GM21390 (cell line): ENCODE measurements at regions not wholly inside any gene's neighbourhood (a gene's known extent, or its start where the extent isn't known, plus 50 kb on each side); places are given as distances from the start of the nearest gene placed in this dataset.
"Not testable (repeated sequence)": the region's sequence is repeated elsewhere in the genome, so short reads cannot be mapped to it uniquely, and the experiment has no call there.

Experiments used
- ATAC-seq: cut with Tn5 transposase; IDR thresholded peaks from one replicate; pipeline ENCODE4 v1.9.1; 2021; ENCODE audit not compliant: unreplicated experiment

- no peak for ATAC-seq
These were observed 623.5 kb upstream of the DDX18 start for GRCh38 chr2:117190856-117191559.

- no peak for ATAC-seq
These were observed 619.1 kb upstream of the DDX18 start for GRCh38 chr2:117195381-117195780.

GRCh38 chr2:117199511-117199910 lies 615.0 kb upstream of the DDX18 start:
- ATAC-seq: no peak

- no peak for ATAC-seq
These were observed 601.9 kb upstream of the DDX18 start for GRCh38 chr2:117212562-117212961.

- ATAC-seq: no peak
These were observed 597.3 kb upstream of the DDX18 start for GRCh38 chr2:117217145-117217544.

GRCh38 chr2:117222809-117223208 lies 591.7 kb upstream of the DDX18 start:
- no peak for ATAC-seq

- ATAC-seq: no peak
These were observed 582.2 kb upstream of the DDX18 start for GRCh38 chr2:117232305-117232704.

- no peak for ATAC-seq
These were observed 557.1 kb upstream of the DDX18 start for GRCh38 chr2:117257362-117257761.

- no peak for ATAC-seq
These were observed 544.9 kb upstream of the DDX18 start for GRCh38 chr2:117269574-117269973.

GRCh38 chr2:117271631-117272030 lies 542.9 kb upstream of the DDX18 start:
- ATAC-seq: no peak

GRCh38 chr2:117273009-117273671 lies 541.4 kb upstream of the DDX18 start:
- ATAC-seq: no peak

GRCh38 chr2:117293012-117293411 lies 521.5 kb upstream of the DDX18 start:
- ATAC-seq: no peak

GRCh38 chr2:117299451-117299850 lies 515.0 kb upstream of the DDX18 start:
- ATAC-seq: no peak

- no peak for ATAC-seq
These were observed 505.4 kb upstream of the DDX18 start for GRCh38 chr2:117308861-117309770.

GRCh38 chr2:117321816-117322215 lies 492.7 kb upstream of the DDX18 start:
- ATAC-seq: no peak

GRCh38 chr2:117323331-117323730 lies 491.2 kb upstream of the DDX18 start:
- ATAC-seq: no peak

GRCh38 chr2:117330641-117331040 lies 483.9 kb upstream of the DDX18 start:
- ATAC-seq: no peak

- ATAC-seq: no peak
These were observed 478.5 kb upstream of the DDX18 start for GRCh38 chr2:117335967-117336366.

- no peak for ATAC-seq
These were observed 478.0 kb upstream of the DDX18 start for GRCh38 chr2:117336496-117336895.

- not testable (repeated sequence) for ATAC-seq
These were observed 476.5 kb upstream of the DDX18 start for GRCh38 chr2:117337981-117338380.

- no peak for ATAC-seq
These were observed 474.5 kb upstream of the DDX18 start for GRCh38 chr2:117339980-117340379.

GRCh38 chr2:117341690-117342089 lies 472.8 kb upstream of the DDX18 start:
- ATAC-seq: no peak
